WERI-Rb-1 (cell line): ENCODE measurements at regions not wholly inside any gene's neighbourhood (a gene's known extent, or its start where the extent isn't known, plus 50 kb on each side); places are given as distances from the start of the nearest gene placed in this dataset.

Source experiments
- DNase-seq: peaks from one replicate; pipeline ENCODE4 v3.0.0-alpha.2; 2020
- H3K27ac ChIP-seq: fragments of 250-450 bp; sonication (Bioruptor Pico); 2 replicates; pipeline ENCODE4 v1.5.1; 2020; ENCODE audit warnings: mild to moderate bottlenecking, moderate library complexity
- H3K27me3 ChIP-seq: fragments of 250-450 bp; sonication (Bioruptor Pico); 2 replicates; pipeline ENCODE4 v1.5.1; 2021; ENCODE audit warnings: mild to moderate bottlenecking, low read depth, moderate library complexity; ENCODE audit not compliant: insufficient read depth, severe bottlenecking
- H3K36me3 ChIP-seq: fragments of 250-450 bp; sonication (Bioruptor Pico); 2 replicates; pipeline ENCODE4 v1.5.1; 2020; ENCODE audit warnings: mild to moderate bottlenecking, moderate library complexity
- H3K4me3 ChIP-seq: 2 replicates; pipeline ENCODE4 v1.5.1; 2011; ENCODE audit warnings: low read depth, mild to moderate bottlenecking, control low read depth, low read length
- H3K9me3 ChIP-seq: fragments of 250-450 bp; sonication (Bioruptor Pico); 2 replicates; pipeline ENCODE4 v1.5.1; 2021; ENCODE audit warnings: mild to moderate bottlenecking, moderate library complexity; ENCODE audit not compliant: severe bottlenecking
- TF ChIP-seq, protein P1 (sequence below): IDR thresholded peaks from 2 replicates; pipeline ENCODE4 v1.5.1; 2011; ENCODE audit warnings: low read depth, mild to moderate bottlenecking, control low read depth, inconsistent platforms, low read length

DNA sequence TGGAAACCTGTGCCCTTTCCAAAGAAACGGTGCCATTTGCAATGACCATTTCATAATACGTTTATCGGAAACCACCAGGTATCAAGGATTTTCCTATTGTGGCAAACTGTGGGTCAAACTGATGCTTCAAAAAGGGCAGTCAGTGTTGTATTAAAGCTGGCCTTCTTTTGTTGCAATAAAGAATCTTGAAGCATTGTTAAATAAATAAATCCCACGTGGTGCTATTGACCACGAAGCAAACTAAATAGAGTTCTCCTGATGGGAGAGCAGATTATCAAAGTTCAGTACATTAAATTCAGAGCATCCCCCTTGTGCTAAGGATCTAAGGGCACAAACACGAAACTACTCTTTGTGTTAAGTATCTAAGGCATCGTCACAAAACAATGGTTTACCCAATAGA lies 545.9 kb upstream of the MIR17HG start:
- H3K9me3 ChIP-seq: no peaks in the 10 kb centered on the region
- no peak for DNase-seq
- TF ChIP-seq, protein P1, sequence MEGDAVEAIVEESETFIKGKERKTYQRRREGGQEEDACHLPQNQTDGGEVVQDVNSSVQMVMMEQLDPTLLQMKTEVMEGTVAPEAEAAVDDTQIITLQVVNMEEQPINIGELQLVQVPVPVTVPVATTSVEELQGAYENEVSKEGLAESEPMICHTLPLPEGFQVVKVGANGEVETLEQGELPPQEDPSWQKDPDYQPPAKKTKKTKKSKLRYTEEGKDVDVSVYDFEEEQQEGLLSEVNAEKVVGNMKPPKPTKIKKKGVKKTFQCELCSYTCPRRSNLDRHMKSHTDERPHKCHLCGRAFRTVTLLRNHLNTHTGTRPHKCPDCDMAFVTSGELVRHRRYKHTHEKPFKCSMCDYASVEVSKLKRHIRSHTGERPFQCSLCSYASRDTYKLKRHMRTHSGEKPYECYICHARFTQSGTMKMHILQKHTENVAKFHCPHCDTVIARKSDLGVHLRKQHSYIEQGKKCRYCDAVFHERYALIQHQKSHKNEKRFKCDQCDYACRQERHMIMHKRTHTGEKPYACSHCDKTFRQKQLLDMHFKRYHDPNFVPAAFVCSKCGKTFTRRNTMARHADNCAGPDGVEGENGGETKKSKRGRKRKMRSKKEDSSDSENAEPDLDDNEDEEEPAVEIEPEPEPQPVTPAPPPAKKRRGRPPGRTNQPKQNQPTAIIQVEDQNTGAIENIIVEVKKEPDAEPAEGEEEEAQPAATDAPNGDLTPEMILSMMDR: no peak

DNA sequence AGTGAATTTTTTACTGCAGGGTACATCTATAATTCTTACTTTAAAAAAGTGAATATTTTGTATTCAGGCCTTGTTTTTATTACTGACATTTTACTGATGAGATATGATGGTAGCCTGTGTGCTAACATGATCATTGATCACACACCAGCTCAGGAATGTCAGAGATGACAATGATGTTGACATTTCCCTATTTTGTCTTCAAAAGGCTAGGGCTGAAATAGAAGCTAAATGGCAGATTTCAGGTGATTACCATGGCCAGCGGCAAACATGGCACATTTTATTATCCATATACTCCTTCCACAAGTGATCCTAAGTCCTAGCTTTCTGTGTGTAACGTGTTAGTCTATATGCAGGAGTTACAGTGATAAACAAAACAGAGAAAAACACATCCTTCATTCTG lies 544.3 kb upstream of the MIR17HG start:
- Histone ChIP-seq H3K36me3 (no peaks in the 10 kb centered on the region), H3K4me3 (no peak overlapping the region), H3K9me3 (no peaks in the 10 kb centered on the region), H3K27me3 (no peaks in the 10 kb centered on the region), H3K27ac (no peak overlapping the region)
- no peak for DNase-seq
- TF ChIP-seq, protein P1: no peak

More for the DNA sequence above, 545.9 kb upstream of the MIR17HG start:
- Histone ChIP-seq H3K36me3 (no peaks in the 10 kb centered on the region), H3K27me3 (no peaks in the 10 kb centered on the region), H3K4me3 (no peak overlapping the region), H3K27ac (no peak overlapping the region)

DNA sequence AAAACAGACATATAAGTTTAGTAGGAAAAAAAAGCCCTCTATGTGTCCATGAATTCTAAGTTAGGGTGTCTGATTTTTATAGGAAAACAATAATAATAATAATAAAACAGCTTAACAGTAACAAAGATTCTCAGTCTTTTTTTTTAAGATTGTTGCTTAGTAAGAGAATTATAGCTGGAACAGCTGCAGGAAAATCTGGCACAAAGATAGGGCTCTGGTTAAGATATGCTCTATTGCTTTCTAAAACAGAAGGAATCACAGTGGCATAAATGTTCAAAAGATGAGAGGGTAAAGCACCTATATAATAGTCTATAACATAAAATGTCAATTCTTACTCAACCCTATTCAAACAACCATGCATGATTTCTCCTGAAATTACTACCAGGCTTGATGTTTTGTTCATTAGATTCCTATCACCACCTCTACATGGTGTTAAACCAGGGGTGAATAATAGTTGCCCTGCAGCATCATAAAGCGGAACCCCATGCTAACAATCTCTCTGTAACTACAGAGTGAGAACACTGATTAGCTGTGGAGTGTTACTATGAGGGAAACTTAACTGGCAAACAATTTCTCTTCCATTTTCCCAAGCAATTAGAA lies 541.4 kb upstream of the MIR17HG start:
- Histone ChIP-seq H3K4me3 (no peak overlapping the region), H3K27me3 (no peaks in the 10 kb centered on the region), H3K36me3 (no peaks in the 10 kb centered on the region), H3K9me3 (no peaks in the 10 kb centered on the region), H3K27ac (no peak overlapping the region)
- TF ChIP-seq, protein P1: no peak
- no peak for DNase-seq

DNA sequence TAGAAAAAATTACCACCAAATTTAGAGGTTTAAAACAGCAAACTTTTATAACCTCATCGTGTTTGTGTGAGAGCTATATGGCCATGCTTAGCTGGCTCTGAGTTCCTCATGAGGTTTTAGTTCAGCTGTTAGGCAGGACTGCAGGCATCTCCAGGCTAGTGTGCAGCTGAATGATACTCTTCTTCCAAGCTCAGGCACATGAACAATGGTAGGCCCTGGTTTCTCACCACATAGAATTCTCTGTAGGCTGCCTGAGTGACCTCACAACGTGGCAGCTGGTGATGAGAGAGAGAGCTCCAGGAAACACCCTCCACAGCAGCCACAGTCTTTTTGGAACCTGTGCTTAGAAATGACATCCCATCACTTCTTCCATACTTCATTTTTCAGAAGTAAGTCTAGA lies 540.6 kb upstream of the MIR17HG start:
- no peaks in the 10 kb centered on the region for H3K36me3 ChIP-seq
- TF ChIP-seq, protein P1: no peak
- DNase-seq: no peak
- H3K9me3 ChIP-seq: no peaks in the 10 kb centered on the region
- H3K27ac ChIP-seq: no peak overlapping the region
- H3K27me3 ChIP-seq: no peaks in the 10 kb centered on the region
- no peak overlapping the region for H3K4me3 ChIP-seq

DNA sequence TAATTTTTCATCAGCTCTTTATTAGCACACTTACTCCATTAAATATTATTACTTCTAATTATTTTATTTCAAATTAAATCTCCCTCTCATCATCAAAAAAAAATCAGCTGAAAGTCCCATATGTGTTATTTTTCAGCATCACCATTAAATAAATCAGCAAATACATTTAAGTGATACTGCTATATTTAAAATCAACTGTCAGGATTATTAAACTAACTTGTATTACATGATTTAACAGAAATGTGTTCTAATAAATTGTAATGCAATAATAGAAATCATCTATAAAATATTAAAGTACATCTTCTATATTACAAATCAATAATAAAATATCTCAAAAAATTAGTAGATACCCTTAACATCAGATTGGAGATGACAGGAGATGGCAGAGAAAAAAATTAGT lies 538.6 kb upstream of the MIR17HG start:
- no peak overlapping the region for H3K27ac ChIP-seq
- no peaks in the 10 kb centered on the region for H3K9me3 ChIP-seq
- DNase-seq: no peak
- TF ChIP-seq, protein P1: no peak
- no peaks in the 10 kb centered on the region for H3K36me3 ChIP-seq
- no peak overlapping the region for H3K4me3 ChIP-seq
- no peaks in the 10 kb centered on the region for H3K27me3 ChIP-seq

DNA sequence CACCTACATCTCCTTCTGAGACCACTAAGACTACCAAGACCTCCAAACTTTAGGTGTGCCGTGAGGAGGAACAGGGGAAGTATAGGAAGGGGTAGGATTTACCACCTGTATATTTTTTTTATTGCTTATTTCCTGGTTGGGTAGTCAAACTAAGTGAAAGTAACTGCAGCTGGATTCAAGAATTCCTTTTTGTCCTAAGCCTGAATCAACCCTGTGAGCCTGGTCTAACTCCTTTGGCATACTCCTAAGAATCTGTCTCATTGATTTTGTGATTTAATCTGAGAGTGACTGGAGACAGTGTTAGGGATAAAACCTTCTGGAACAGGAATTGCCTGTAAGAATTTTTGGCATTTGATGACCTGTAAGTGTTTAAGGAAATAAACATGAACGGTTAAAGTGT lies 523.5 kb upstream of the MIR17HG start:
- Histone ChIP-seq H3K27me3 (no peaks in the 10 kb centered on the region), H3K9me3 (no peaks in the 10 kb centered on the region), H3K36me3 (no peaks in the 10 kb centered on the region), H3K27ac (no peak overlapping the region), H3K4me3 (no peak overlapping the region)
- TF ChIP-seq, protein P1: no peak
- no peak for DNase-seq
